B cell (primary cell): ENCODE measurements at regions not wholly inside any gene's neighbourhood (a gene's known extent, or its start where the extent isn't known, plus 50 kb on each side); places are given as distances from the start of the nearest gene placed in this dataset.
"Not testable (repeated sequence)": the region's sequence is repeated elsewhere in the genome, so short reads cannot be mapped to it uniquely, and the experiment has no call there.

Experiments used
- ATAC-seq: fragments of 200-7000 bp; cut with Tn5 transposase; one replicate; pipeline ENCODE4 v1.10.0; 2021; ENCODE audit warnings: low read depth, mild to moderate bottlenecking, moderate number of reproducible peaks, moderate library complexity
- CTCF ChIA-PET: fragments of 350-600 bp; sonication (Branson Sonifier 250); formaldehyde crosslinking; loops from one replicate; lab custom pipeline; 2021; ENCODE audit warnings: antibody characterized with exemption, inconsistent platforms; lab: Charles Lee
- POLR2A ChIA-PET: fragments of 350-600 bp; sonication (Branson Sonifier 250); formaldehyde crosslinking; loops from one replicate; lab custom pipeline; 2021; ENCODE audit warnings: antibody characterized with exemption; lab: Charles Lee
- DNase-seq: peaks from one replicate; pipeline ENCODE4 v3.0.0; 2013
- H2AFZ ChIP-seq: 2 replicates; pipeline ENCODE4 v1.6.1; 2012; ENCODE audit warnings: mild to moderate bottlenecking, low read depth, low read length; ENCODE audit not compliant: insufficient read depth, poor library complexity, severe bottlenecking
- H3K27ac ChIP-seq, 2 donors: 1 replicate in 1 of 2; 2 replicates in 1 of 2; pipeline ENCODE4 v1.5.1; 2012 to 2013; ENCODE audit warnings: low read length in 2 of 2, mild to moderate bottlenecking in 2 of 2, moderate library complexity in 1 of 2
- H3K27me3 ChIP-seq, 4 experiments: fragments of 200-600 bp in 1 of 4; sonication (generic) in 1 of 4; replicated peaks in 1 of 4; 1 replicate in 2 of 4; 2 replicates in 2 of 4; pipeline versions ENCODE4 v1.6.1 to v1.7.0; 2013 to 2016; ENCODE audit warnings: low read length in 3 of 4, mild to moderate bottlenecking in 2 of 4, mixed read lengths in 1 of 4, moderate library complexity in 1 of 4; ENCODE audit not compliant: insufficient read depth in 4 of 4, control insufficient read depth in 3 of 4; ENCODE audit errors: control extremely low read depth in 1 of 4
- H3K36me3 ChIP-seq, 2 experiments: replicated peaks in 1 of 2; 1 replicate in 1 of 2; 2 replicates in 1 of 2; pipeline versions ENCODE4 v1.6.1 to v1.7.1; 2013; ENCODE audit warnings: low read length in 1 of 2; ENCODE audit not compliant: insufficient read depth in 2 of 2, control insufficient read depth in 1 of 2; ENCODE audit errors: control extremely low read depth in 1 of 2, extremely low read depth in 1 of 2
- H3K4me1 ChIP-seq, 2 donors: fragments of 200-600 bp in 1 of 2; sonication (generic) in 1 of 2; 1 replicate in 1 of 2; 2 replicates in 1 of 2; pipeline versions ENCODE4 v1.5.1 to v1.6.1; 2013 to 2017; ENCODE audit warnings: low read length in 2 of 2; ENCODE audit not compliant: control insufficient read depth in 2 of 2, insufficient read depth in 2 of 2
- H3K4me2 ChIP-seq: replicated peaks from 2 replicates; pipeline ENCODE3; 2012; ENCODE audit warnings: mild to moderate bottlenecking, low read depth, low read length; ENCODE audit not compliant: poor library complexity, severe bottlenecking
- H3K4me3 ChIP-seq, 5 experiments: fragments of 200-600 bp in 1 of 5; sonication (generic) in 1 of 5; 1 replicate in 3 of 5; 2 replicates in 2 of 5; pipeline versions ENCODE4 v1.5.1 to v1.7.0; 2011 to 2016; ENCODE audit warnings: low read length in 4 of 5, mild to moderate bottlenecking in 4 of 5, low read depth in 2 of 5, control low read depth in 1 of 5, moderate library complexity in 1 of 5; ENCODE audit not compliant: insufficient read depth in 1 of 5; ENCODE audit errors: control extremely low read depth in 1 of 5, extremely low read depth in 1 of 5
- H3K79me2 ChIP-seq: fragments of 200-600 bp; sonication (generic); one replicate; pipeline ENCODE4 v1.6.0; 2016; ENCODE audit warnings: low read length; ENCODE audit not compliant: control insufficient read depth, insufficient read depth
- H3K9ac ChIP-seq: fragments of 200-600 bp; sonication (generic); 2 replicates; pipeline ENCODE4 v1.6.1; 2017; ENCODE audit warnings: mild to moderate bottlenecking, low read length, moderate library complexity
- H3K9me3 ChIP-seq, 3 donors: one replicate each; pipeline versions ENCODE4 v1.6.1 to v1.7.1; 2013; ENCODE audit warnings: low read length in 2 of 3; ENCODE audit not compliant: control insufficient read depth in 2 of 3, insufficient read depth in 1 of 3; ENCODE audit errors: control extremely low read depth in 1 of 3
- H4K20me1 ChIP-seq: 2 replicates; pipeline ENCODE4 v1.6.0; 2012; ENCODE audit warnings: mild to moderate bottlenecking, low read length; ENCODE audit not compliant: insufficient read depth, control insufficient read depth, poor library complexity, severe bottlenecking
- H3K27ac Mint-ChIP-seq: one replicate; pipeline ENCODE4 v1.8.0; 2021; ENCODE audit warnings: mixed read lengths
- H3K27me3 Mint-ChIP-seq: one replicate; pipeline ENCODE4 v1.8.0; 2021; ENCODE audit warnings: mixed read lengths
- H3K4me1 Mint-ChIP-seq: one replicate; pipeline ENCODE4 v1.8.0; 2021; ENCODE audit warnings: mixed read lengths
- H3K4me3 Mint-ChIP-seq: one replicate; pipeline ENCODE4 v1.8.0; 2021; ENCODE audit warnings: mixed read lengths
- H3K9me3 Mint-ChIP-seq: one replicate; pipeline ENCODE4 v1.8.0; 2022; ENCODE audit warnings: mixed read lengths; ENCODE audit not compliant: insufficient read depth
- WGBS: methylation state at CpG from one replicate; pipeline ENCODE4 v1.1.5; 2013; ENCODE audit warnings: missing lambda C conversion rate; ENCODE audit not compliant: insufficient coverage; 5-methylcytosine and 5-hydroxymethylcytosine counted together
- intact Hi-C: fragments of 100-400 bp; cut with micrococcal nuclease; formaldehyde crosslinking; loops from one replicate; pipeline ENCODE4 v1.10.0; 2022

DNA sequence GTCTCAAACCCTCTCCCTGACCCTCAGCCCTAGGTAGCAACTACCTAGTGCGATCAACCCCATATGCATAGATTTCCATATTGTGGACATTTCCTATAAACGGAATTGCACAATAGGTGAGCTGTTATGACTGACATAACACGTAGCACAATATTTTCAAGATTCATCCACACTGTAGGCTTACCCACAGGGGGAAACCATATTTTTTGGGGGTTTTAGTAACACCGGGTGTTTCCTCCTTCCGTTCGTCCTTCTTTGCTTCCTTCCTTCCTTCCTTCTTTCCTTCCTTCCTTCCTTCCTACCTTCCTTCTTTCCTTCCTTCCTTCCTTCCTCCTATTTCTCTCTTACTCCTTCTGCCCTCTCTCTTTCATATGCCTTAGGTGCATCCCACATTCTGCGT, 524.2 kb downstream of the CWH43 start:
- H3K27ac Mint-ChIP-seq, H3K4me1 ChIP-seq, H3K4me1 Mint-ChIP-seq, ATAC-seq, CTCF ChIA-PET, H3K4me2 ChIP-seq, H3K4me3 ChIP-seq, H4K20me1 ChIP-seq, H3K36me3 ChIP-seq, H3K79me2 ChIP-seq, H3K27me3 ChIP-seq, POLR2A ChIA-PET, H2AFZ ChIP-seq, H3K27ac ChIP-seq, H3K4me3 Mint-ChIP-seq, H3K9ac ChIP-seq, H3K27me3 Mint-ChIP-seq, intact Hi-C loops: not testable (repeated sequence)
- peaks cover 25% of the 10 kb centered on the region for H3K9me3 Mint-ChIP-seq
- WGBS: 80% methylated on average over 5 of the region's 7 CpGs
- H3K9me3 ChIP-seq: peaks cover 1 to 47% (median 40%) of the 10 kb centered on the region in 3 donors
- DNase-seq: peak; percentile 31

DNA sequence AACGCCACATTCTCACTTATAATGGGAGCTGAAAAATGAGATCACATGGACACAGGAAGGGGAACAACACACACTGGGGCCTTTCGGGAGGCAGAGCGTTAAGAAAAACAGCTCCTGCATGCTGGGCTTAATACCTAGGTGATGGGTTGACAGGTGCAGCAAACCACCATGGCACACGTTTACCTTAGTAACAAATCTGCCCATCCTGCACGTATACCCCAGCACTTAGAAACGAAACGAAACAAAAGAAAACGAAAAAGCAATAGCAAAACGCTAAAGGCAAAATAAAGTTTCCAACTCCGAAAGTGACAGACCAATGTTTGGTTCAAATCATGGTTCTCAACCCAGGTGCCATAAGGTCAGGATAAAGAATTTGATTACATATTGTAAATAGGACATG, 525.3 kb downstream of the CWH43 start:
- H3K79me2 ChIP-seq, H3K4me2 ChIP-seq, CTCF ChIA-PET, H4K20me1 ChIP-seq, H3K27ac Mint-ChIP-seq, ATAC-seq, H3K36me3 ChIP-seq, H3K4me3 Mint-ChIP-seq, H3K9ac ChIP-seq, H2AFZ ChIP-seq, H3K27me3 ChIP-seq, H3K4me1 Mint-ChIP-seq, H3K27me3 Mint-ChIP-seq, H3K4me3 ChIP-seq, intact Hi-C loops, H3K4me1 ChIP-seq, POLR2A ChIA-PET, H3K27ac ChIP-seq: not testable (repeated sequence)
- DNase-seq: peak; percentile 35
- peaks cover 25% of the 10 kb centered on the region for H3K9me3 Mint-ChIP-seq
- H3K9me3 ChIP-seq: peaks cover 1 to 49% (median 46%) of the 10 kb centered on the region in 3 donors
- 75% methylated on average over 9 of the region's 10 CpGs for WGBS

DNA sequence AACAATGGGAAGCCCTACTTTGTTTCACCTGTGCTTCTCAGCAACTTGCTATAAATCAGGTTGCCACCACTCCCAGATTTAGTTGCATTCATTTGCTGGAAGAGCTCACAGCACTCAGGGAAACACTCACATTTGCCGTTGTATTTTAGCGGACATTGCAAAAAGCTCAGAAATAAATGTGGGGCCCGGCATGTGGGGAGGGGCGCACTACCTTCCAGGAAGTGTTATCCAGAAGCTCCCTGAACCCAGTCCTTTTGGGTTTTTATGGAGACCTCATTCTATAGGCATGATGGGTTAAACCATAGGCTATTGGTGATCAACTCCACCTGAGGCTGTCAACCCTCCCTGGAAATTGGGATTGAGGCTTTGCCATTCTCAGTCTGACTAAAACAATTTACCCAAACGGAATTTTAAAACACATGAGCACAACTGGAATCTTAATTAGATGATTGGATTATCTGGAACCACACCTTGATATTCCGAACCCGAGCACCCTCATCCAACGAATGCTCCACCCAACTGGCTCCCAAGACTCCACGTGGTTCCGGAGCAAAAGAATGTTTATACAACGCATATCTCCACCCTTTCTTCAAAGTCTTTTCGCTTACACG, 525.9 kb downstream of the CWH43 start:
- H3K27me3 ChIP-seq, H3K79me2 ChIP-seq, H3K4me1 Mint-ChIP-seq, CTCF ChIA-PET, H3K27ac Mint-ChIP-seq, H3K4me1 ChIP-seq, H3K4me2 ChIP-seq, H3K27me3 Mint-ChIP-seq, H2AFZ ChIP-seq, H3K36me3 ChIP-seq, ATAC-seq, H3K4me3 ChIP-seq, intact Hi-C loops, POLR2A ChIA-PET, H3K27ac ChIP-seq, H3K4me3 Mint-ChIP-seq, H3K9ac ChIP-seq, H4K20me1 ChIP-seq: not testable (repeated sequence)
- peaks cover 25% of the 10 kb centered on the region for H3K9me3 Mint-ChIP-seq
- peaks cover 1 to 51% (median 51%) of the 10 kb centered on the region in 3 donors for H3K9me3 ChIP-seq
- peak; percentile 30 for DNase-seq
- WGBS: 74% methylated on average over 10 of the region's 13 CpGs

DNA sequence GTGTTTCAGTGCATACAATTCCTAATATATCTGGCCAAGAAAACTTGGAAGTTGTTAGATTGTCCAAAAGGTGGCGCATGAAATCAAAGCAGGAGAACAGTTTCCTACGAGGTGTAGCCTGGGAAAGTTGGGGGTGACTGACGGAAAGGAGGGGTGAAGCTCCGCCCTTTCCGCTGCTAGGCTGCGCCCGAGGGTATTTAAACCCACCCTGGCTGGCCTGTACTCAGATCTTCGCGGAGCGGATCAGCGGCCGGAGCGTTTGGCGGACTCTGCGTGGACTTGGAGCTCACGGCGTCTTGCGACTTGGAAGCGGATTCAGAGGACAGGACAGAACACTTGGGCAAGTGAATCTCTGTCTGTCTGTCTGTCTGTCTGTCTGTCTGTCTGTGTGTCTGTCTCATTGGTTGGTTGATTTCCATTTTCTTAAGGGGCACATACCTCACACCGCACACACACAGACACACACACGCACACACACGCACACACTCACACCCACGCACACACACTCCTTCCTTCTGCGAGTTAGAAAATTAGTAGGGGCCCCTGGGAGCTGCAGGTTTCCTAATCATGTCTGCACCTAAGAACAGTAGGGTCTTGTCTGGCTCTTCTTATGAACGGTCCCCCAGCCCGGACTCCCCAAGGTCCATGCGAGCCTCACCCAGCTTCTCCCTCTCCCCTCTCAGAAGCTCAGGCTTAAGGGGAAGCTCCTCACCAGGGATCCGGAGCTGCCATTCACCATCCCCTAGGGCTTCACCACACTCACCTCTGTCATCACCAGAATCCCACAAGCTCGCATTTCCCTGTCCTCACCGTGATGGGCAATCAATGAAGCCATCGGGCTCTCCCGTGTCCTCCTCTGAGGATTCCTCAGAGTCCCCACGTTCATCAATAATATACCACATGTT, 526.8 kb downstream of the CWH43 start:
- H3K27ac Mint-ChIP-seq, H3K4me3 Mint-ChIP-seq, H3K4me2 ChIP-seq, H3K27me3 ChIP-seq, H3K4me3 ChIP-seq, ATAC-seq, H2AFZ ChIP-seq, H3K27me3 Mint-ChIP-seq, intact Hi-C loops, H3K4me1 ChIP-seq, H3K27ac ChIP-seq, H4K20me1 ChIP-seq, H3K9ac ChIP-seq, POLR2A ChIA-PET, H3K36me3 ChIP-seq, H3K79me2 ChIP-seq, CTCF ChIA-PET, H3K4me1 Mint-ChIP-seq: not testable (repeated sequence)
- peaks cover 25% of the 10 kb centered on the region for H3K9me3 Mint-ChIP-seq
- H3K9me3 ChIP-seq: peaks cover 1 to 60% (median 51%) of the 10 kb centered on the region in 3 donors
- peak; percentile 26 for DNase-seq
- 84% methylated on average over 32 of the region's 33 CpGs for WGBS
